GM12878 (cell line): ENCODE measurements at regions not wholly inside any gene's neighbourhood (a gene's known extent, or its start where the extent isn't known, plus 50 kb on each side); places are given as distances from the start of the nearest gene placed in this dataset.

Source experiments
- ATAC-seq: fragments of 200-7000 bp; cut with Tn5 transposase; 3 replicates; pipeline ENCODE4 v1.9.1; 2020; ENCODE audit warnings: mild to moderate bottlenecking, moderate library complexity
- BruUV-seq: library from RNA; stranded (reverse); fragments of 400-500 nt; replicated peaks from 2 replicates; lab custom pipeline; 2021; lab: Mats Ljungman, UMichigan
- CTCF ChIA-PET: fragments of 300-600 bp; sonication (Branson Sonifier 250); formaldehyde crosslinking; extraction: SDS; loops from one replicate; lab custom pipeline; 2021; ENCODE audit warnings: inconsistent platforms; lab: Yijun Ruan, JAX
- POLR2A ChIA-PET: fragments of 350-600 bp; formaldehyde crosslinking; extraction: SDS; loops from one replicate; lab custom pipeline; 2021; ENCODE audit warnings: inconsistent platforms; lab: Charles Lee
- RAD21 ChIA-PET: fragments of 300-600 bp; sonication (Branson Sonifier 250); formaldehyde crosslinking; loops from one replicate; lab custom pipeline; 2023; ENCODE audit warnings: antibody characterized with exemption; ENCODE audit not compliant: unreplicated experiment; lab: Charles Lee
- SMC1A ChIA-PET: fragments of 300-600 bp; sonication (Branson Sonifier 250); formaldehyde crosslinking; loops from one replicate; lab custom pipeline; 2023; ENCODE audit not compliant: unreplicated experiment, uncharacterized antibody; lab: Charles Lee
- DNase-seq: peaks from one replicate; pipeline ENCODE4 v3.0.0-alpha.2; 2011; ENCODE audit warnings: low read depth, low spot score
- FAIRE-seq: peaks from 3 replicates; lab custom pipeline; 2011; peaks lifted over from hg19 to GRCh38; lab: Jason Lieb, UNC
- H2AFZ ChIP-seq: 2 replicates; pipeline ENCODE4 v1.6.0; 2011; ENCODE audit warnings: low read depth, low read length, control low read depth; ENCODE audit not compliant: control insufficient read depth
- H3K27ac ChIP-seq: 2 replicates; pipeline ENCODE4 v1.5.1; 2011; ENCODE audit warnings: control low read depth; ENCODE audit not compliant: control insufficient read depth, insufficient read depth
- H3K27me3 ChIP-seq, 2 experiments: replicated peaks in 1 of 2; 2 replicates each; pipeline versions ENCODE4 v1.6.0 to v1.6.1; 2011; ENCODE audit warnings: low read length in 1 of 2; ENCODE audit not compliant: control insufficient read depth in 2 of 2, insufficient read depth in 2 of 2
- H3K36me3 ChIP-seq, 2 experiments: 2 replicates each; pipeline ENCODE4 v1.5.1; 2011; ENCODE audit warnings: low read length in 1 of 2; ENCODE audit not compliant: control insufficient read depth in 2 of 2, insufficient read depth in 2 of 2
- H3K4me1 ChIP-seq: 2 replicates; pipeline ENCODE4 v1.6.1; 2011; ENCODE audit warnings: mild to moderate bottlenecking, low read length, moderate library complexity, mixed read lengths; ENCODE audit not compliant: control insufficient read depth, insufficient read depth
- H3K4me2 ChIP-seq: 2 replicates; pipeline ENCODE4 v1.6.0; 2011; ENCODE audit warnings: control low read depth; ENCODE audit not compliant: control insufficient read depth, insufficient read depth
- H3K4me3 ChIP-seq: fragments of 200-600 bp; sonication (generic); 2 replicates; pipeline ENCODE4 v1.5.1; 2016
- H3K79me2 ChIP-seq: 2 replicates; pipeline ENCODE4 v1.6.0; 2011; ENCODE audit warnings: low read length; ENCODE audit not compliant: control insufficient read depth, insufficient read depth
- H3K9ac ChIP-seq: 2 replicates; pipeline ENCODE4 v1.8.0; 2011; ENCODE audit warnings: low read length, control low read depth, mixed read lengths; ENCODE audit not compliant: control insufficient read depth, insufficient read depth
- H3K9me3 ChIP-seq: replicated peaks from 3 replicates; pipeline ENCODE4 v1.5.1; 2011; ENCODE audit warnings: mild to moderate bottlenecking, low read length; ENCODE audit not compliant: control insufficient read depth, insufficient read depth
- H4K20me1 ChIP-seq: 2 replicates; pipeline ENCODE4 v1.6.0; 2011; ENCODE audit not compliant: control insufficient read depth, insufficient read depth
- BRCA1 ChIP-seq: IDR thresholded peaks from 2 replicates; pipeline ENCODE4 v1.6.1; 2011; ENCODE audit warnings: low read depth, low read length, improper control_type of control experiment
- CBFB ChIP-seq: IDR thresholded peaks from 2 replicates; pipeline ENCODE4 v1.6.1; 2016; ENCODE audit warnings: antibody characterized with exemption, low read depth
- EED ChIP-seq: sonication (generic); IDR thresholded peaks from 2 replicates; pipeline ENCODE4 v1.6.1; 2016; ENCODE audit warnings: antibody characterized with exemption, low read depth
- GATAD2B ChIP-seq: fragments of 450-650 bp; conservative IDR thresholded peaks from 2 replicates; pipeline ENCODE4 v1.6.1; 2017; ENCODE audit warnings: low read depth, mild to moderate bottlenecking, moderate library complexity
- KAT2A ChIP-seq: conservative IDR thresholded peaks from 2 replicates; pipeline ENCODE4 v1.6.1; 2011; ENCODE audit warnings: low read depth, low read length; ENCODE audit not compliant: control insufficient read depth
- MTA3 ChIP-seq: IDR thresholded peaks from 2 replicates; pipeline ENCODE4 v1.6.1; 2012; ENCODE audit warnings: low read length, inconsistent platforms, borderline replicate concordance
- MYC ChIP-seq: IDR thresholded peaks from 2 replicates; pipeline ENCODE4 v1.6.1; 2011; ENCODE audit warnings: mild to moderate bottlenecking, low read length, moderate library complexity, inconsistent platforms; ENCODE audit not compliant: insufficient read depth, insufficient replicate concordance, insufficient read length, severe bottlenecking
- NFXL1 ChIP-seq: fragments of 450-650 bp; IDR thresholded peaks from 2 replicates; pipeline ENCODE4 v1.6.1; 2017; ENCODE audit warnings: antibody characterized with exemption, mild to moderate bottlenecking, borderline replicate concordance
- RFX5 ChIP-seq: IDR thresholded peaks from 2 replicates; pipeline ENCODE4 v1.6.1; 2011; ENCODE audit warnings: low read depth, low read length, improper control_type of control experiment
- SMAD1 ChIP-seq: fragments of 450-650 bp; IDR thresholded peaks from 2 replicates; pipeline ENCODE4 v1.6.1; 2018; ENCODE audit warnings: mild to moderate bottlenecking, low read depth; ENCODE audit not compliant: partially characterized antibody
- SMAD5 ChIP-seq: IDR thresholded peaks from 2 replicates; pipeline ENCODE4 v1.6.1; 2016; ENCODE audit warnings: antibody characterized with exemption, low read depth
- SMARCA5 ChIP-seq: fragments of 450-650 bp; IDR thresholded peaks from 2 replicates; pipeline ENCODE4 v1.6.1; 2017; ENCODE audit warnings: mild to moderate bottlenecking
- SRF ChIP-seq, 2 experiments: IDR thresholded peaks; 2 replicates each; pipeline ENCODE4 v1.6.1; 2011; ENCODE audit warnings: low read depth in 2 of 2, low read length in 2 of 2, mild to moderate bottlenecking in 1 of 2, moderate library complexity in 1 of 2
- SUZ12 ChIP-seq: fragments of 200-600 bp; sonication (generic); IDR thresholded peaks from one replicate; pipeline ENCODE4 v1.6.1; 2018; ENCODE audit warnings: antibody characterized with exemption, mild to moderate bottlenecking; ENCODE audit not compliant: unreplicated experiment
- ZNF217 ChIP-seq: fragments of 450-650 bp; IDR thresholded peaks from 2 replicates; pipeline ENCODE4 v1.6.1; 2017; ENCODE audit warnings: antibody characterized with exemption, mild to moderate bottlenecking
- ZSCAN29 ChIP-seq: fragments of 450-650 bp; IDR thresholded peaks from 2 replicates; pipeline ENCODE4 v1.6.1; 2017; ENCODE audit warnings: mild to moderate bottlenecking, moderate library complexity
- WGBS: methylation state at CpG from one replicate; pipeline ENCODE4 v1.1.6; 2016; ENCODE audit warnings: low lambda C conversion rate; ENCODE audit not compliant: insufficient replicate concordance, insufficient coverage; ENCODE audit errors: missing lambda C conversion rate; 5-methylcytosine and 5-hydroxymethylcytosine counted together
- in situ Hi-C: fragments of 300-500 bp; cut with MboI; formaldehyde crosslinking; loops from 9 replicates; pipeline ENCODE4 v1.14.3; 2018; ENCODE audit warnings: mixed read lengths
- intact Hi-C: fragments of 100-400 bp; cut with micrococcal nuclease; formaldehyde crosslinking; loops from one replicate; pipeline ENCODE4 v1.14.2; 2022; ENCODE audit not compliant: unreplicated experiment
- TF ChIP-seq, protein P1 (sequence below): fragments of 450-650 bp; IDR thresholded peaks from 2 replicates; pipeline ENCODE4 v1.6.1; 2017; ENCODE audit warnings: mild to moderate bottlenecking, low read depth, inconsistent platforms; ENCODE audit not compliant: poor library complexity, severe bottlenecking
- TF ChIP-seq, protein P2 (sequence below): IDR thresholded peaks from 2 replicates; pipeline ENCODE4 v1.6.1; 2011; ENCODE audit warnings: mild to moderate bottlenecking, low read depth, low read length, moderate library complexity; ENCODE audit not compliant: insufficient replicate concordance
- TF ChIP-seq, protein P3 (sequence below): fragments of 450-650 bp; formaldehyde crosslinking; IDR thresholded peaks from 2 replicates; pipeline ENCODE4 v1.4.0; 2020; ENCODE audit warnings: mild to moderate bottlenecking, moderate library complexity

DNA sequence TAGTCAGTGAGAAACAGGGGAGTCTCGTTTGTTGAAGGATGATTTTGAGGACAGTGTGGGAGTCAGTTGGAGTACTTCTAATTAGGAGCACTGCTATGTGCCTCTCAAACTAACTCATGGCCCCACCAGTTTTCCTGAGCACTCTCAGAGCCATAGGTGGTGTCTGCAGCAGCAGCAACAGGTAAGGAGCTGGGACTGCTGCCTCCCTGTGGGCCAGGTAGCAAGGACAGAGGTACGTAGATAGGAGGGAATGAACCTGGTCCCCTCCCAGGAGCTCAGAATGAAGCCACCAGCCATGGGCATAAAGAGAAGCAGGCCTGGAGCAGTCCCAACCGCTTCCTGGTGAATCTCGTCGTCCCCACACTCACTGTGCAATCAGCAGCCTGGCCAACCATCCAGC lies 183.4 kb downstream of the BUD13 start (continued):
- TF ChIP-seq GATAD2B (no peak), SMARCA5 (no peak), ZSCAN29 (no peak), CBFB (no peak)
- TF ChIP-seq, protein P1, sequence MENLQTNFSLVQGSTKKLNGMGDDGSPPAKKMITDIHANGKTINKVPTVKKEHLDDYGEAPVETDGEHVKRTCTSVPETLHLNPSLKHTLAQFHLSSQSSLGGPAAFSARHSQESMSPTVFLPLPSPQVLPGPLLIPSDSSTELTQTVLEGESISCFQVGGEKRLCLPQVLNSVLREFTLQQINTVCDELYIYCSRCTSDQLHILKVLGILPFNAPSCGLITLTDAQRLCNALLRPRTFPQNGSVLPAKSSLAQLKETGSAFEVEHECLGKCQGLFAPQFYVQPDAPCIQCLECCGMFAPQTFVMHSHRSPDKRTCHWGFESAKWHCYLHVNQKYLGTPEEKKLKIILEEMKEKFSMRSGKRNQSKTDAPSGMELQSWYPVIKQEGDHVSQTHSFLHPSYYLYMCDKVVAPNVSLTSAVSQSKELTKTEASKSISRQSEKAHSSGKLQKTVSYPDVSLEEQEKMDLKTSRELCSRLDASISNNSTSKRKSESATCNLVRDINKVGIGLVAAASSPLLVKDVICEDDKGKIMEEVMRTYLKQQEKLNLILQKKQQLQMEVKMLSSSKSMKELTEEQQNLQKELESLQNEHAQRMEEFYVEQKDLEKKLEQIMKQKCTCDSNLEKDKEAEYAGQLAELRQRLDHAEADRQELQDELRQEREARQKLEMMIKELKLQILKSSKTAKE, result no peak
- TF ChIP-seq, all 136 proteins: peak for 0

DNA sequence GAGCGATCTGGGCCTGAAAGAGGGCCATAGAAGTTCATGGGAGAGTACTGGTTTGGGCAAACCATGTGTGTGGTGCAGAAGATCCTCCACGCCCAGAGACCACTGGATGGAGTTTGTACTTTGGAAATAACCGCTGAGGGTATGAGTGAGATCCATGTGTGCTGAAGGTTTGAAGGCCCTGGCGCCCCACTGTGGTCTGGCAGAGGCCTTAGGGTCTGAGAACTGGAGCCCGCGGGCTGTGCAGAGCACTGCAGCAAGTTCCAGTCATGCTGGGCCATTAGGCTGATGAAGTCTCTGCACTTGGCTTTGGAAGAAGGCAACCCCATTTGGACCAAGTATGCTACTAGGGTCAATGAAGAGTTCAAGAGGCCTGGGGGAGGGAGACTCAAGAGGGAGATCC lies 186.4 kb downstream of the BUD13 start:
- WGBS, result 22% methylated on average over 6 of the region's 6 CpGs
- Histone ChIP-seq H4K20me1 (no peaks in the 10 kb centered on the region), H3K36me3 (no peaks in the 10 kb centered on the region), H3K9ac (no peak overlapping the region), H3K27me3 (peaks cover 0 to 1% of the 10 kb centered on the region in 2 experiments), H3K9me3 (no peaks in the 10 kb centered on the region), H3K4me1 (no peaks in the 10 kb centered on the region), H3K79me2 (no peaks in the 10 kb centered on the region), H2AFZ (no peak overlapping the region), H3K4me2 (no peak overlapping the region), H3K4me3 (no peak overlapping the region), H3K27ac (no peak overlapping the region)
- in situ Hi-C loops (no loop called here), intact Hi-C loops (no loop called here)
- ChIA-PET RAD21 (no interaction called here), CTCF (no interaction called here), POLR2A (no interaction called here), SMC1A (no interaction called here)
- no TSS peak for BruUV-seq
- no peak for ATAC-seq
- DNase-seq, result no peak
- no peak for FAIRE-seq
- TF ChIP-seq MTA3 (no peak), SMAD1 (no peak), SRF (IDR thresholded peaks at IDR 0.05; ENCODE audit: low read depth in 2 of 2, low read length in 2 of 2) (no peak), SMAD5 (no peak), MYC (no peak), RFX5 (no peak), KAT2A (no peak), ZNF217 (no peak), NFXL1 (no peak), SUZ12 (no peak), EED (no peak), BRCA1 (no peak)
- TF ChIP-seq, protein P2, sequence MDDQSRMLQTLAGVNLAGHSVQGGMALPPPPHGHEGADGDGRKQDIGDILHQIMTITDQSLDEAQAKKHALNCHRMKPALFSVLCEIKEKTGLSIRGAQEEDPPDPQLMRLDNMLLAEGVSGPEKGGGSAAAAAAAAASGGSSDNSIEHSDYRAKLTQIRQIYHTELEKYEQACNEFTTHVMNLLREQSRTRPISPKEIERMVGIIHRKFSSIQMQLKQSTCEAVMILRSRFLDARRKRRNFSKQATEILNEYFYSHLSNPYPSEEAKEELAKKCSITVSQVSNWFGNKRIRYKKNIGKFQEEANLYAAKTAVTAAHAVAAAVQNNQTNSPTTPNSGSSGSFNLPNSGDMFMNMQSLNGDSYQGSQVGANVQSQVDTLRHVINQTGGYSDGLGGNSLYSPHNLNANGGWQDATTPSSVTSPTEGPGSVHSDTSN, result no peak
- TF ChIP-seq, protein P3, sequence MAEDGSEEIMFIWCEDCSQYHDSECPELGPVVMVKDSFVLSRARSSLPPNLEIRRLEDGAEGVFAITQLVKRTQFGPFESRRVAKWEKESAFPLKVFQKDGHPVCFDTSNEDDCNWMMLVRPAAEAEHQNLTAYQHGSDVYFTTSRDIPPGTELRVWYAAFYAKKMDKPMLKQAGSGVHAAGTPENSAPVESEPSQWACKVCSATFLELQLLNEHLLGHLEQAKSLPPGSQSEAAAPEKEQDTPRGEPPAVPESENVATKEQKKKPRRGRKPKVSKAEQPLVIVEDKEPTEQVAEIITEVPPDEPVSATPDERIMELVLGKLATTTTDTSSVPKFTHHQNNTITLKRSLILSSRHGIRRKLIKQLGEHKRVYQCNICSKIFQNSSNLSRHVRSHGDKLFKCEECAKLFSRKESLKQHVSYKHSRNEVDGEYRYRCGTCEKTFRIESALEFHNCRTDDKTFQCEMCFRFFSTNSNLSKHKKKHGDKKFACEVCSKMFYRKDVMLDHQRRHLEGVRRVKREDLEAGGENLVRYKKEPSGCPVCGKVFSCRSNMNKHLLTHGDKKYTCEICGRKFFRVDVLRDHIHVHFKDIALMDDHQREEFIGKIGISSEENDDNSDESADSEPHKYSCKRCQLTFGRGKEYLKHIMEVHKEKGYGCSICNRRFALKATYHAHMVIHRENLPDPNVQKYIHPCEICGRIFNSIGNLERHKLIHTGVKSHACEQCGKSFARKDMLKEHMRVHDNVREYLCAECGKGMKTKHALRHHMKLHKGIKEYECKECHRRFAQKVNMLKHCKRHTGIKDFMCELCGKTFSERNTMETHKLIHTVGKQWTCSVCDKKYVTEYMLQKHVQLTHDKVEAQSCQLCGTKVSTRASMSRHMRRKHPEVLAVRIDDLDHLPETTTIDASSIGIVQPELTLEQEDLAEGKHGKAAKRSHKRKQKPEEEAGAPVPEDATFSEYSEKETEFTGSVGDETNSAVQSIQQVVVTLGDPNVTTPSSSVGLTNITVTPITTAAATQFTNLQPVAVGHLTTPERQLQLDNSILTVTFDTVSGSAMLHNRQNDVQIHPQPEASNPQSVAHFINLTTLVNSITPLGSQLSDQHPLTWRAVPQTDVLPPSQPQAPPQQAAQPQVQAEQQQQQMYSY (CRISPR knock-in tag), result no peak
